Calu3 (cell line): ENCODE measurements at regions not wholly inside any gene's neighbourhood (a gene's known extent, or its start where the extent isn't known, plus 50 kb on each side); places are given as distances from the start of the nearest gene placed in this dataset.

Experiments used
- BruUV-seq: library from RNA; stranded (reverse); fragments of 400-500 nt; replicated peaks from 2 replicates; lab custom pipeline; 2021; lab: Mats Ljungman, UMichigan
- CTCF ChIA-PET: fragments of 300-600 bp; sonication (Branson Sonifier 250); formaldehyde crosslinking; loops from one replicate; lab custom pipeline; 2022; ENCODE audit warnings: antibody characterized with exemption; lab: Charles Lee
- DNase-seq: peaks from one replicate; pipeline ENCODE4 v3.0.0; 2022
- H3K27ac Mint-ChIP-seq: one replicate; pipeline ENCODE4 v1.8.0; 2022; ENCODE audit warnings: mixed read lengths; ENCODE audit not compliant: unreplicated experiment
- H3K27me3 Mint-ChIP-seq: one replicate; pipeline ENCODE4 v1.8.0; 2022; ENCODE audit warnings: mixed read lengths; ENCODE audit not compliant: unreplicated experiment
- H3K36me3 Mint-ChIP-seq: one replicate; pipeline ENCODE4 v1.8.0; 2022; ENCODE audit warnings: mild to moderate bottlenecking, moderate library complexity, mixed read lengths; ENCODE audit not compliant: insufficient read depth, unreplicated experiment
- H3K4me1 Mint-ChIP-seq: one replicate; pipeline ENCODE4 v1.8.0; 2022; ENCODE audit warnings: mild to moderate bottlenecking, low read depth, mixed read lengths; ENCODE audit not compliant: unreplicated experiment
- H3K4me3 Mint-ChIP-seq: one replicate; pipeline ENCODE4 v1.8.0; 2022; ENCODE audit warnings: mild to moderate bottlenecking, low read depth, moderate library complexity, mixed read lengths; ENCODE audit not compliant: unreplicated experiment
- H3K9me3 Mint-ChIP-seq: one replicate; pipeline ENCODE4 v1.8.0; 2022; ENCODE audit warnings: low read depth, mixed read lengths; ENCODE audit not compliant: unreplicated experiment
- CTCF ChIP-seq: fragments of 200-600 bp; IDR thresholded peaks from one replicate; pipeline ENCODE4 v1.8.0; 2022; ENCODE audit warnings: antibody characterized with exemption; ENCODE audit not compliant: unreplicated experiment
- intact Hi-C: fragments of 100-400 bp; cut with micrococcal nuclease; formaldehyde crosslinking; loops from one replicate; pipeline ENCODE4 v1.10.0; 2022; ENCODE audit not compliant: unreplicated experiment

GRCh38 chr2:48240912-48241311, 73.6 kb upstream of the FOXN2 start:
- Mint-ChIP-seq H3K9me3 (no peaks in the 10 kb centered on the region), H3K4me3 (no peak overlapping the region), H3K36me3 (no peaks in the 10 kb centered on the region), H3K27ac (no peak overlapping the region), H3K27me3 (no peaks in the 10 kb centered on the region), H3K4me1 (no peaks in the 10 kb centered on the region)
- intact Hi-C loops = no loop called here
- BruUV-seq = no TSS peak
- CTCF ChIA-PET = no interaction called here
- TF ChIP-seq CTCF = no peak
- no peak for DNase-seq

GRCh38 chr2:48247206-48247605, 67.3 kb upstream of the FOXN2 start:
- no peak for TF ChIP-seq CTCF
- Mint-ChIP-seq H3K27ac (no peak overlapping the region), H3K4me3 (no peak overlapping the region), H3K4me1 (no peaks in the 10 kb centered on the region), H3K27me3 (no peaks in the 10 kb centered on the region), H3K9me3 (no peaks in the 10 kb centered on the region), H3K36me3 (no peaks in the 10 kb centered on the region)
- BruUV-seq = no TSS peak
- intact Hi-C loops = no loop called here
- DNase-seq = no peak
- CTCF ChIA-PET = no interaction called here

GRCh38 chr2:48248251-48248933, 66.1 kb upstream of the FOXN2 start:
- Mint-ChIP-seq H3K27me3 (no peaks in the 10 kb centered on the region), H3K4me3 (no peak overlapping the region), H3K36me3 (no peaks in the 10 kb centered on the region), H3K27ac (no peak overlapping the region), H3K4me1 (no peaks in the 10 kb centered on the region), H3K9me3 (no peaks in the 10 kb centered on the region)
- peak; percentile 11 for DNase-seq
- CTCF ChIA-PET = interaction anchor here (0.7 kb wide), 2 partner anchors 51 to 549 kb away, joined by 3 to 4 read pairs; no protein-coding TSS in a partner anchor
- BruUV-seq = no TSS peak
- intact Hi-C loops = no loop called here
- no peak for TF ChIP-seq CTCF

GRCh38 chr2:48249025-48249424, 65.5 kb upstream of the FOXN2 start:
- CTCF ChIA-PET = interaction anchor here (0.7 kb wide), 1 partner anchor 50 kb away, joined by 4 read pairs; no protein-coding TSS in a partner anchor
- TF ChIP-seq CTCF = no peak
- no TSS peak for BruUV-seq
- intact Hi-C loops = no loop called here
- Mint-ChIP-seq H3K27ac (no peak overlapping the region), H3K4me1 (no peaks in the 10 kb centered on the region), H3K27me3 (no peaks in the 10 kb centered on the region), H3K9me3 (no peaks in the 10 kb centered on the region), H3K36me3 (no peaks in the 10 kb centered on the region), H3K4me3 (no peak overlapping the region)
- DNase-seq = no peak
